HepG2 (cell line): ENCODE measurements at regions not wholly inside any gene's neighbourhood (a gene's known extent, or its start where the extent isn't known, plus 50 kb on each side); places are given as distances from the start of the nearest gene placed in this dataset.
A peak's percentile ranks its signal among the peaks of the same experiment; 100 is the strongest.

Experiments used
- ATAC-seq: fragments of 200-7000 bp; cut with Tn5 transposase; 3 replicates; pipeline ENCODE4 v1.9.1; 2020; ENCODE audit warnings: mild to moderate bottlenecking, moderate library complexity
- BruUV-seq: library from RNA; stranded (reverse); fragments of 400-500 nt; replicated peaks from 2 replicates; lab custom pipeline; 2021; lab: Mats Ljungman, UMichigan
- CTCF ChIA-PET: fragments of 300-600 bp; formaldehyde crosslinking; extraction: SDS; loops from one replicate; lab custom pipeline; 2021; ENCODE audit warnings: low total read pairs, inconsistent platforms, low intra/inter-chr PET ratio; lab: Yijun Ruan, JAX
- POLR2A ChIA-PET: fragments of 350-600 bp; sonication (Branson Sonifier 250); formaldehyde crosslinking; loops from one replicate; lab custom pipeline; 2020; ENCODE audit warnings: antibody characterized with exemption, inconsistent platforms; lab: Yijun Ruan, JAX
- DNase-seq: peaks from one replicate; pipeline ENCODE4 v3.0.0-alpha.2; 2015; ENCODE audit warnings: low spot score
- FAIRE-seq: peaks from 3 replicates; lab custom pipeline; 2011; peaks lifted over from hg19 to GRCh38; lab: Jason Lieb, UNC
- H2AFZ ChIP-seq: one replicate; pipeline ENCODE4 v1.6.1; 2011; ENCODE audit warnings: low read length, inconsistent platforms
- H3K27ac ChIP-seq: fragments of 300-600 bp; 3 replicates; pipeline ENCODE4 v1.8.0; 2011; ENCODE audit warnings: mixed run types, mild to moderate bottlenecking, mixed read lengths, low read length, inconsistent platforms; ENCODE audit not compliant: insufficient read depth; ENCODE audit errors: extremely low read length
- H3K27me3 ChIP-seq, 2 experiments: fragments of 200-600 bp in 1 of 2; 2 replicates in 1 of 2; 3 replicates in 1 of 2; pipeline versions ENCODE4 v1.6.0 to v1.8.0; 2011; ENCODE audit warnings: low read length in 2 of 2, mild to moderate bottlenecking in 2 of 2, moderate library complexity in 2 of 2, inconsistent platforms in 1 of 2; ENCODE audit not compliant: insufficient read depth in 2 of 2, control insufficient read depth in 1 of 2
- H3K36me3 ChIP-seq, 2 experiments: fragments of 200-600 bp in 1 of 2; replicated peaks in 1 of 2; 2 replicates in 1 of 2; 3 replicates in 1 of 2; pipeline versions ENCODE4 v1.5.1 to v1.8.0; 2011; ENCODE audit warnings: low read length in 2 of 2, inconsistent platforms in 1 of 2; ENCODE audit not compliant: insufficient read depth in 2 of 2, control insufficient read depth in 1 of 2
- H3K4me1 ChIP-seq: 2 replicates; pipeline ENCODE4 v1.5.1; 2012; ENCODE audit warnings: low read length, inconsistent platforms; ENCODE audit not compliant: insufficient read depth
- H3K4me2 ChIP-seq: 2 replicates; pipeline ENCODE4 v1.6.0; 2011; ENCODE audit warnings: low read depth, low read length, inconsistent platforms
- H3K4me3 ChIP-seq, 3 experiments: fragments of 200-600 bp in 1 of 3; sonication (generic), shearing (Covaris generic) in 1 of 3; replicated peaks in 1 of 3; 2 replicates each; pipeline ENCODE4 v1.5.1; 2011 to 2016; ENCODE audit warnings: low read length in 3 of 3, inconsistent platforms in 2 of 3, low read depth in 2 of 3, mild to moderate bottlenecking in 2 of 3, control low read depth in 1 of 3, mixed read lengths in 1 of 3; ENCODE audit not compliant: insufficient read depth in 1 of 3
- H3K79me2 ChIP-seq: one replicate; pipeline ENCODE4 v1.6.1; 2011; ENCODE audit warnings: low read length, inconsistent platforms; ENCODE audit not compliant: insufficient read depth
- H3K9ac ChIP-seq: 2 replicates; pipeline ENCODE4 v1.6.0; 2011; ENCODE audit warnings: mild to moderate bottlenecking, low read depth, low read length, inconsistent platforms; ENCODE audit not compliant: insufficient read depth
- H3K9me3 ChIP-seq: 2 replicates; pipeline ENCODE4 v1.5.1; 2012; ENCODE audit warnings: mild to moderate bottlenecking, low read length
- H4K20me1 ChIP-seq: 2 replicates; pipeline ENCODE4 v1.6.0; 2011; ENCODE audit warnings: inconsistent platforms, mild to moderate bottlenecking, low read length, moderate library complexity; ENCODE audit not compliant: insufficient read depth
- EED ChIP-seq: sonication (generic); formaldehyde crosslinking; IDR thresholded peaks from 2 replicates; pipeline ENCODE4 v1.5.0; 2020; ENCODE audit warnings: mild to moderate bottlenecking, missing genetic modification reagents
- MNT ChIP-seq: fragments of 450-650 bp; IDR thresholded peaks from 2 replicates; pipeline ENCODE4 v1.6.1; 2016
- NCOA1 ChIP-seq: sonication (generic); formaldehyde crosslinking; IDR thresholded peaks from 2 replicates; pipeline ENCODE4 v1.9.0; 2021; ENCODE audit warnings: missing genetic modification reagents
- RFX3 ChIP-seq: IDR thresholded peaks from 2 replicates; pipeline ENCODE4 v1.6.1; 2016; ENCODE audit warnings: missing biosample characterization, missing genetic modification reagents
- SMARCE1 ChIP-seq: fragments of 450-650 bp; IDR thresholded peaks from 2 replicates; pipeline ENCODE4 v1.6.1; 2017; ENCODE audit warnings: borderline replicate concordance
- ZEB1 ChIP-seq: IDR thresholded peaks from 2 replicates; pipeline ENCODE4 v1.6.1; 2012; ENCODE audit warnings: mild to moderate bottlenecking, low read depth, inconsistent platforms; ENCODE audit not compliant: insufficient replicate concordance
- ZKSCAN8 ChIP-seq: IDR thresholded peaks from 2 replicates; pipeline ENCODE4 v1.6.1; 2016; ENCODE audit warnings: borderline replicate concordance, missing genetic modification reagents, missing compliant biosample characterization
- WGBS: methylation state at CpG from one replicate; pipeline ENCODE4 v1.1.6; 2017; ENCODE audit warnings: low lambda C conversion rate; 5-methylcytosine and 5-hydroxymethylcytosine counted together
- in situ Hi-C: cut with HindIII; loops from 2 replicates; pipeline ENCODE4 v1.10.0; 2017; ENCODE audit warnings: low pct_unique_long_range_greater_than_20kb; ENCODE audit not compliant: extremely low pct_ligation_motif_present
- intact Hi-C: fragments of 100-400 bp; cut with micrococcal nuclease; formaldehyde crosslinking; loops from one replicate; pipeline ENCODE4 v1.10.0; 2022; ENCODE audit not compliant: unreplicated experiment

GRCh38 chr12:132395192-132395907 lies 66.0 kb upstream of the GALNT9 start (continued):
- TF ChIP-seq EED (CRISPR knock-in tag), result no peak
- no peak for TF ChIP-seq RFX3 (CRISPR knock-in tag)
- TF ChIP-seq ZKSCAN8 (CRISPR knock-in tag), result no peak
- TF ChIP-seq ZEB1, result no peak
- TF ChIP-seq NCOA1 (CRISPR knock-in tag), result no peak

- Histone ChIP-seq H3K27me3 (peaks cover 29 to 86% of the 10 kb centered on the region in 2 experiments), H3K27ac (no peak overlapping the region), H3K4me3 (no peak overlapping the region), H3K4me1 (no peaks in the 10 kb centered on the region), H4K20me1 (peaks cover 4% of the 10 kb centered on the region; the same call in 1 of the 2 replicates), H3K4me2 (no peak overlapping the region), H3K79me2 (no peaks in the 10 kb centered on the region), H3K36me3 (no peaks in the 10 kb centered on the region), H3K9me3 (no peaks in the 10 kb centered on the region), H2AFZ (no peak overlapping the region), H3K9ac (no peak overlapping the region)
- in situ Hi-C loops, result no loop called here
- TF ChIP-seq SMARCE1, result no peak
- no peak for TF ChIP-seq ZKSCAN8 (CRISPR knock-in tag)
- peak; percentile 100 for TF ChIP-seq MNT
- no TSS peak for BruUV-seq
- ChIA-PET CTCF (no interaction called here), POLR2A (no interaction called here)
- ATAC-seq, result no peak
- intact Hi-C loops, result no loop called here
- no peak for DNase-seq
- FAIRE-seq, result no peak
- WGBS, result 31% methylated on average over 11 of the region's 36 CpGs
These were observed 64.9 kb upstream of the GALNT9 start for GRCh38 chr12:132393991-132394949.
